NCI-H446 (cell line): ENCODE measurements at regions not wholly inside any gene's neighbourhood (a gene's known extent, or its start where the extent isn't known, plus 50 kb on each side); places are given as distances from the start of the nearest gene placed in this dataset.

Experiments used
- DNase-seq, 2 experiments: peaks; one replicate each; lab custom pipeline; 2025; lab: John Stamatoyannopoulos, UW

- no peak for DNase-seq
Measured at GRCh38 chr4:130335417-130336194, 1239.7 kb downstream of the C4orf33 start.

- DNase-seq: peak in 1 of 2 experiments; percentile 36
Measured at GRCh38 chr4:130336585-130337217, 1240.7 kb downstream of the C4orf33 start.

- no peak for DNase-seq
Measured at GRCh38 chr4:130338851-130339250, 1242.9 kb downstream of the C4orf33 start.

GRCh38 chr4:130349745-130350144 lies 1253.8 kb downstream of the C4orf33 start:
- DNase-seq: no peak

GRCh38 chr4:130356873-130357272 lies 1260.9 kb downstream of the C4orf33 start:
- no peak for DNase-seq

- no peak for DNase-seq
Measured at GRCh38 chr4:130359542-130359941, 1263.6 kb downstream of the C4orf33 start.

GRCh38 chr4:130361616-130362015 lies 1265.7 kb downstream of the C4orf33 start:
- DNase-seq: no peak

- DNase-seq: no peak
Measured at GRCh38 chr4:130368668-130369067, 1272.7 kb downstream of the C4orf33 start.

- DNase-seq: no peak
Measured at GRCh38 chr4:130393231-130393630, 1297.3 kb downstream of the C4orf33 start.

GRCh38 chr4:130393642-130394041 lies 1297.7 kb downstream of the C4orf33 start:
- DNase-seq: no peak

- DNase-seq: no peak
Measured at GRCh38 chr4:130395871-130396270, 1299.9 kb downstream of the C4orf33 start.

GRCh38 chr4:130403221-130403620 lies 1307.3 kb downstream of the C4orf33 start:
- no peak for DNase-seq

- DNase-seq: no peak
Measured at GRCh38 chr4:130416228-130416627, 1320.3 kb downstream of the C4orf33 start.

- no peak for DNase-seq
Measured at GRCh38 chr4:130419211-130419975, 1323.4 kb downstream of the C4orf33 start.

- no peak for DNase-seq
Measured at GRCh38 chr4:130422261-130422660, 1326.3 kb downstream of the C4orf33 start.

GRCh38 chr4:130424211-130424610 lies 1328.3 kb downstream of the C4orf33 start:
- DNase-seq: no peak

- DNase-seq: no peak
Measured at GRCh38 chr4:130432289-130432688, 1336.3 kb downstream of the C4orf33 start.

- no peak for DNase-seq
Measured at GRCh38 chr4:130449741-130450140, 1353.8 kb downstream of the C4orf33 start.

- DNase-seq: no peak
Measured at GRCh38 chr4:130468340-130468739, 1372.4 kb downstream of the C4orf33 start.

GRCh38 chr4:130478406-130478805 lies 1382.5 kb downstream of the C4orf33 start:
- DNase-seq: no peak

- no peak for DNase-seq
Measured at GRCh38 chr4:130479020-130479419, 1383.1 kb downstream of the C4orf33 start.

- no peak for DNase-seq
Measured at GRCh38 chr4:130479674-130480073, 1383.7 kb downstream of the C4orf33 start.

GRCh38 chr4:130484826-130485225 lies 1388.9 kb downstream of the C4orf33 start:
- DNase-seq: no peak
